Panc1 (cell line): ENCODE measurements at regions not wholly inside any gene's neighbourhood (a gene's known extent, or its start where the extent isn't known, plus 50 kb on each side); places are given as distances from the start of the nearest gene placed in this dataset.

ENCODE experiments used
- ATAC-seq: fragments of 200-7000 bp; cut with Tn5 transposase; 2 replicates; pipeline ENCODE4 v1.9.1; 2020; ENCODE audit warnings: mild to moderate bottlenecking, moderate library complexity
- BruUV-seq: library from RNA; stranded (reverse); fragments of 400-500 nt; replicated peaks from 2 replicates; lab custom pipeline; 2021; lab: Mats Ljungman, UMichigan
- CTCF ChIA-PET: fragments of 300-600 bp; sonication (Branson Sonifier 250); formaldehyde crosslinking; loops from one replicate; lab custom pipeline; 2022; ENCODE audit warnings: antibody characterized with exemption; lab: Charles Lee
- POLR2A ChIA-PET: fragments of 300-600 bp; sonication (Branson Sonifier 250); formaldehyde crosslinking; loops from one replicate; lab custom pipeline; 2022; ENCODE audit warnings: antibody characterized with exemption; lab: Charles Lee
- DNase-seq: peaks from one replicate; pipeline ENCODE4 v3.0.0-alpha.2; 2010; ENCODE audit warnings: low read depth, low spot score
- H3K27ac ChIP-seq: 2 replicates; pipeline ENCODE4 v1.5.1; 2011; ENCODE audit warnings: mild to moderate bottlenecking, low read length, inconsistent platforms
- H3K27me3 ChIP-seq: fragments of 200-500 bp; sonication (Bioruptor generic); 2 replicates; pipeline ENCODE4 v1.6.0; 2014; ENCODE audit warnings: low read length, inconsistent platforms; ENCODE audit not compliant: control insufficient read depth, insufficient read depth
- H3K36me3 ChIP-seq: fragments of 200-500 bp; sonication (Bioruptor generic); 2 replicates; pipeline ENCODE4 v1.5.1; 2014; ENCODE audit warnings: inconsistent platforms, mild to moderate bottlenecking, low read length, moderate library complexity; ENCODE audit not compliant: control insufficient read depth, insufficient read depth
- H3K4me1 ChIP-seq: 2 replicates; pipeline ENCODE4 v1.5.1; 2011; ENCODE audit warnings: inconsistent platforms, mild to moderate bottlenecking, low read length, moderate library complexity; ENCODE audit not compliant: control insufficient read depth, insufficient read depth
- H3K4me3 ChIP-seq, 2 experiments: 2 replicates each; pipeline ENCODE4 v1.5.1; 2011 to 2012; ENCODE audit warnings: low read depth in 2 of 2, low read length in 2 of 2, mild to moderate bottlenecking in 2 of 2, inconsistent platforms in 1 of 2, moderate library complexity in 1 of 2
- H3K9me3 ChIP-seq: fragments of 200-500 bp; sonication (Bioruptor generic); 2 replicates; pipeline ENCODE4 v1.5.1; 2014; ENCODE audit warnings: low read depth, mild to moderate bottlenecking, inconsistent platforms, low read length, moderate library complexity; ENCODE audit not compliant: control insufficient read depth, insufficient read depth
- POLR2AphosphoS5 ChIP-seq: IDR thresholded peaks from 2 replicates; pipeline ENCODE4 v1.6.1; 2012; ENCODE audit warnings: mild to moderate bottlenecking, low read depth, low read length, moderate library complexity
- SIN3A ChIP-seq: IDR thresholded peaks from 2 replicates; pipeline ENCODE4 v1.6.1; 2012; ENCODE audit warnings: low read depth, mild to moderate bottlenecking, low read length, moderate library complexity, borderline replicate concordance; ENCODE audit not compliant: insufficient read depth
- TCF7L2 ChIP-seq: IDR thresholded peaks from 2 replicates; pipeline ENCODE4 v1.6.1; 2011; ENCODE audit warnings: mild to moderate bottlenecking, low read depth, low read length, inconsistent platforms
- in situ Hi-C: cut with HindIII; loops from 2 replicates; pipeline ENCODE4 v1.10.0; 2016; ENCODE audit warnings: low sequenced_read_pairs, low pct_unique_long_range_greater_than_20kb
- intact Hi-C: fragments of 100-400 bp; cut with micrococcal nuclease; formaldehyde crosslinking; loops from one replicate; pipeline ENCODE4 v1.10.0; 2022; ENCODE audit not compliant: unreplicated experiment
- TF ChIP-seq, protein P1 (sequence below): fragments of 450-650 bp; IDR thresholded peaks from 2 replicates; pipeline ENCODE4 v1.5.1; 2017; ENCODE audit warnings: mild to moderate bottlenecking
- TF ChIP-seq, protein P2 (sequence below), 2 experiments: IDR thresholded peaks; 2 replicates each; pipeline ENCODE4 v1.6.1; 2011 to 2012; ENCODE audit warnings: low read depth in 2 of 2, control low read depth in 1 of 2, low read length in 1 of 2, mild to moderate bottlenecking in 1 of 2, moderate library complexity in 1 of 2; ENCODE audit not compliant: insufficient read depth in 1 of 2

DNA sequence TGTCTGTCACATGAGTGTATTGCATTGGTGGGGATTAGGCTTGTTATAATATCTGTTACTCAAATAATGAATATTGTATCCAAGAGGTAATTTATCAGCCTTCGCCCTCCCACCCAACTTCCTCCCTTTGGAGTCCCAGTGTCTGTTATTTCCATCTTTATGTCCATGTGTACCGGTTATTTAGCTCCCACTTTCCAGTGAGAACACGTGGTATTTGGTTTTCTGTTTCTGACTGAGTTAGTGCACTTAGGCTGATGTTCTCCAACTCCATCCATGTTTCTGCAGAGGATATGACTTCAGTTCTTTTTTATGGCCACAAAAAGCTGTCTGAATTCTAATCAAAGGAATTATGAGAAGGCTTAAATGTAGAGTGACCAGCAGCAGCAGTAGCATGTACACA is 104.0 kb upstream of the ARHGAP28 start:
- in situ Hi-C loops (no loop called here), intact Hi-C loops (no loop called here)
- H3K9me3 ChIP-seq: no peaks in the 10 kb centered on the region
- H3K27me3 ChIP-seq: no peaks in the 10 kb centered on the region
- no peak overlapping the region for H3K27ac ChIP-seq
- DNase-seq (no peak), ATAC-seq (no peak)
- no peak for TF ChIP-seq SIN3A
- no peaks in the 10 kb centered on the region for H3K36me3 ChIP-seq
- no TSS peak for BruUV-seq
- H3K4me3 ChIP-seq: no peak overlapping the region
- POLR2A ChIA-PET: no interaction called here
- no peaks in the 10 kb centered on the region for H3K4me1 ChIP-seq
- CTCF ChIA-PET: no interaction called here

DNA sequence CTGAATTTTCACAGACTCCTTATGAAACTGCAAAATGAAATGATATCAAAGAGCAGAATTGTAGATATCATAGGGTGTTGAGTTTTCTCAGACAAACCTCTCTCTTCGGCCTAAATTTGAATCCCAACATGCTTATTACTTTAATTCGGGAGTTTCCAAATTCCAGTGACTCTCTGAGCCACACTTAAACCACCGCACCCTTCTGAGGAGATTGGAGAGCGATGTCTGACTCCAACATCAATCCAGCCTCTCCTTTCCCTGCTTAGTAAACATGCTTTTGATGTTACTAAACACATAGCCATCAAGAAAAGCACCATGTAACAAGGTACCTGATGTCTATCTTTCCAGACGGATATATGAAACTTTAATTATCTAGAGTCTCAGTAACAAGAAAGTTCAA is 103.1 kb upstream of the ARHGAP28 start:
- POLR2A ChIA-PET: no interaction called here
- no TSS peak for BruUV-seq
- CTCF ChIA-PET: no interaction called here

DNA sequence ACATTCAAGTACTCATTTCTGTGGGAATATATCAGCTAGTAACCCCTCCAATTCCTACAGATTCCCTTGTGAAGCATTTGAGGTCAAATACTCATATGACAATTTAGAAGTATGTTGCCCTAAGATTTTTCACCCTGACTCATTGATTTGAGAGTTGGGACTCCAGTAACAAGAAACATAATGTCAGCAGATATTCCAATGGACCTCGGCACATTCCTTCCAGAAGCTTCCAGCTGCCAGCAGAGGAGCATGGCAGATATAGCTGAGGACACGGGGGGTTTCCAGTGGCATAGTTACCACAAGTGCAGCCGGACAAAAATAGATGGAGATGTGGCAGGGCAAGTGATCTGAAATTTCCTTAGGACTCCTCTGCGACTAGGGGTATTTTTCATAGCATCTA is 101.9 kb upstream of the ARHGAP28 start:
- Histone ChIP-seq H3K4me3 (no peak overlapping the region), H3K27ac (no peak overlapping the region), H3K27me3 (no peaks in the 10 kb centered on the region), H3K36me3 (no peaks in the 10 kb centered on the region), H3K9me3 (no peaks in the 10 kb centered on the region), H3K4me1 (no peaks in the 10 kb centered on the region)
- CTCF ChIA-PET: no interaction called here
- TF ChIP-seq SIN3A: no peak
- TF ChIP-seq, protein P1, sequence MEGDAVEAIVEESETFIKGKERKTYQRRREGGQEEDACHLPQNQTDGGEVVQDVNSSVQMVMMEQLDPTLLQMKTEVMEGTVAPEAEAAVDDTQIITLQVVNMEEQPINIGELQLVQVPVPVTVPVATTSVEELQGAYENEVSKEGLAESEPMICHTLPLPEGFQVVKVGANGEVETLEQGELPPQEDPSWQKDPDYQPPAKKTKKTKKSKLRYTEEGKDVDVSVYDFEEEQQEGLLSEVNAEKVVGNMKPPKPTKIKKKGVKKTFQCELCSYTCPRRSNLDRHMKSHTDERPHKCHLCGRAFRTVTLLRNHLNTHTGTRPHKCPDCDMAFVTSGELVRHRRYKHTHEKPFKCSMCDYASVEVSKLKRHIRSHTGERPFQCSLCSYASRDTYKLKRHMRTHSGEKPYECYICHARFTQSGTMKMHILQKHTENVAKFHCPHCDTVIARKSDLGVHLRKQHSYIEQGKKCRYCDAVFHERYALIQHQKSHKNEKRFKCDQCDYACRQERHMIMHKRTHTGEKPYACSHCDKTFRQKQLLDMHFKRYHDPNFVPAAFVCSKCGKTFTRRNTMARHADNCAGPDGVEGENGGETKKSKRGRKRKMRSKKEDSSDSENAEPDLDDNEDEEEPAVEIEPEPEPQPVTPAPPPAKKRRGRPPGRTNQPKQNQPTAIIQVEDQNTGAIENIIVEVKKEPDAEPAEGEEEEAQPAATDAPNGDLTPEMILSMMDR: no peak
- TF ChIP-seq, protein P2, sequence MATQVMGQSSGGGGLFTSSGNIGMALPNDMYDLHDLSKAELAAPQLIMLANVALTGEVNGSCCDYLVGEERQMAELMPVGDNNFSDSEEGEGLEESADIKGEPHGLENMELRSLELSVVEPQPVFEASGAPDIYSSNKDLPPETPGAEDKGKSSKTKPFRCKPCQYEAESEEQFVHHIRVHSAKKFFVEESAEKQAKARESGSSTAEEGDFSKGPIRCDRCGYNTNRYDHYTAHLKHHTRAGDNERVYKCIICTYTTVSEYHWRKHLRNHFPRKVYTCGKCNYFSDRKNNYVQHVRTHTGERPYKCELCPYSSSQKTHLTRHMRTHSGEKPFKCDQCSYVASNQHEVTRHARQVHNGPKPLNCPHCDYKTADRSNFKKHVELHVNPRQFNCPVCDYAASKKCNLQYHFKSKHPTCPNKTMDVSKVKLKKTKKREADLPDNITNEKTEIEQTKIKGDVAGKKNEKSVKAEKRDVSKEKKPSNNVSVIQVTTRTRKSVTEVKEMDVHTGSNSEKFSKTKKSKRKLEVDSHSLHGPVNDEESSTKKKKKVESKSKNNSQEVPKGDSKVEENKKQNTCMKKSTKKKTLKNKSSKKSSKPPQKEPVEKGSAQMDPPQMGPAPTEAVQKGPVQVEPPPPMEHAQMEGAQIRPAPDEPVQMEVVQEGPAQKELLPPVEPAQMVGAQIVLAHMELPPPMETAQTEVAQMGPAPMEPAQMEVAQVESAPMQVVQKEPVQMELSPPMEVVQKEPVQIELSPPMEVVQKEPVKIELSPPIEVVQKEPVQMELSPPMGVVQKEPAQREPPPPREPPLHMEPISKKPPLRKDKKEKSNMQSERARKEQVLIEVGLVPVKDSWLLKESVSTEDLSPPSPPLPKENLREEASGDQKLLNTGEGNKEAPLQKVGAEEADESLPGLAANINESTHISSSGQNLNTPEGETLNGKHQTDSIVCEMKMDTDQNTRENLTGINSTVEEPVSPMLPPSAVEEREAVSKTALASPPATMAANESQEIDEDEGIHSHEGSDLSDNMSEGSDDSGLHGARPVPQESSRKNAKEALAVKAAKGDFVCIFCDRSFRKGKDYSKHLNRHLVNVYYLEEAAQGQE (IDR thresholded peaks at IDR 0.05; ENCODE audit: insufficient read depth in 1 of 2, low read depth in 2 of 2, low read length in 1 of 2): no peak
- TF ChIP-seq POLR2AphosphoS5: no peak
- TF ChIP-seq TCF7L2: no peak
- DNase-seq: no peak
- in situ Hi-C loops: no loop called here
- POLR2A ChIA-PET: no interaction called here
- intact Hi-C loops: no loop called here
- BruUV-seq: no TSS peak
- no peak for ATAC-seq

More for the DNA sequence above, 103.1 kb upstream of the ARHGAP28 start:
- no peaks in the 10 kb centered on the region for H3K4me1 ChIP-seq
- DNase-seq: no peak
- TF ChIP-seq SIN3A: no peak
- TF ChIP-seq, protein P1: no peak
- TF ChIP-seq TCF7L2: no peak
- TF ChIP-seq POLR2AphosphoS5: no peak
- TF ChIP-seq, protein P2 (IDR thresholded peaks at IDR 0.05; ENCODE audit: insufficient read depth in 1 of 2, low read depth in 2 of 2, low read length in 1 of 2): no peak
- no peak overlapping the region for H3K4me3 ChIP-seq
- no peak overlapping the region for H3K27ac ChIP-seq
- no peaks in the 10 kb centered on the region for H3K36me3 ChIP-seq
- intact Hi-C loops: no loop called here
- ATAC-seq: no peak
- no peaks in the 10 kb centered on the region for H3K27me3 ChIP-seq
- in situ Hi-C loops: no loop called here
- no peaks in the 10 kb centered on the region for H3K9me3 ChIP-seq
